IPS DF 19.7 (cell line): ENCODE measurements at regions not wholly inside any gene's neighbourhood (a gene's known extent, or its start where the extent isn't known, plus 50 kb on each side); places are given as distances from the start of the nearest gene placed in this dataset.
"Not testable (repeated sequence)": the region's sequence is repeated elsewhere in the genome, so short reads cannot be mapped to it uniquely, and the experiment has no call there.

Experiments used
- DNase-seq: peaks from one replicate; pipeline ENCODE4 v3.0.0-alpha.2; 2013; ENCODE audit warnings: low read depth, low spot score

- no peak for DNase-seq
Observed at GRCh38 chr4:159549098-159549518, 446.2 kb downstream of the RAPGEF2 start.

- no peak for DNase-seq
Observed at GRCh38 chr4:159551281-159551680, 448.4 kb downstream of the RAPGEF2 start.

GRCh38 chr4:159552979-159553768 is 450.3 kb downstream of the RAPGEF2 start:
- DNase-seq: no peak

- no peak for DNase-seq
Observed at GRCh38 chr4:159555873-159556272, 453.0 kb downstream of the RAPGEF2 start.

GRCh38 chr4:159562366-159562765 is 459.5 kb downstream of the RAPGEF2 start:
- DNase-seq: no peak

- no peak for DNase-seq
Observed at GRCh38 chr4:159563257-159563656, 460.4 kb downstream of the RAPGEF2 start.

- DNase-seq: no peak
Observed at GRCh38 chr4:159564615-159565014, 461.7 kb downstream of the RAPGEF2 start.

- DNase-seq: no peak
Observed at GRCh38 chr4:159566786-159567185, 463.9 kb downstream of the RAPGEF2 start.

- DNase-seq: no peak
Observed at GRCh38 chr4:159577241-159577640, 474.4 kb downstream of the RAPGEF2 start.

- no peak for DNase-seq
Observed at GRCh38 chr4:159582685-159583084, 479.8 kb downstream of the RAPGEF2 start.

GRCh38 chr4:159592898-159593556 is 490.1 kb downstream of the RAPGEF2 start:
- no peak for DNase-seq

- no peak for DNase-seq
Observed at GRCh38 chr4:159593681-159594080, 490.8 kb downstream of the RAPGEF2 start.

- no peak for DNase-seq
Observed at GRCh38 chr4:159594576-159594975, 491.7 kb downstream of the RAPGEF2 start.

- DNase-seq: not testable (repeated sequence)
Observed at GRCh38 chr4:159595101-159595500, 492.2 kb downstream of the RAPGEF2 start.

- no peak for DNase-seq
Observed at GRCh38 chr4:159598602-159599001, 495.7 kb downstream of the RAPGEF2 start.

- no peak for DNase-seq
Observed at GRCh38 chr4:159600061-159600460, 497.2 kb downstream of the RAPGEF2 start.

- DNase-seq: no peak
Observed at GRCh38 chr4:159604781-159605180, 501.9 kb downstream of the RAPGEF2 start.

- DNase-seq: no peak
Observed at GRCh38 chr4:159606835-159607234, 504.0 kb downstream of the RAPGEF2 start.

- peak; percentile 15 for DNase-seq
Observed at GRCh38 chr4:159607809-159608208, 504.9 kb downstream of the RAPGEF2 start.

- no peak for DNase-seq
Observed at GRCh38 chr4:159608436-159608835, 505.6 kb downstream of the RAPGEF2 start.

GRCh38 chr4:159632031-159632430 is 529.2 kb downstream of the RAPGEF2 start:
- no peak for DNase-seq

GRCh38 chr4:159639671-159640323 is 536.9 kb downstream of the RAPGEF2 start:
- DNase-seq: no peak

GRCh38 chr4:159649237-159649636 is 546.4 kb downstream of the RAPGEF2 start:
- no peak for DNase-seq
